ENCODE measurements at regions not wholly inside any gene's neighbourhood (a gene's known extent, or its start where the extent isn't known, plus 50 kb on each side); places are given as distances from the start of the nearest gene placed in this dataset.

- TF ChIP-seq NFE2 (CRISPR knock-in tag; IDR thresholded peaks at IDR 0.05) (no peak), ZNF280B (CRISPR knock-in tag; IDR thresholded peaks at IDR 0.05; ENCODE audit: borderline replicate concordance) (no peak), BRCA1 (CRISPR knock-in tag; IDR thresholded peaks at IDR 0.05) (no peak), ZSCAN5A (CRISPR knock-in tag; IDR thresholded peaks at IDR 0.05; ENCODE audit: borderline replicate concordance) (no peak), DNMT3B (CRISPR knock-in tag; conservative IDR thresholded peaks at IDR 0.05) (no peak), RFX5 (IDR thresholded peaks at IDR 0.05; ENCODE audit: low read depth, low read length) (no peak), NFRKB (IDR thresholded peaks at IDR 0.05) (no peak), ZFP41 (CRISPR knock-in tag; IDR thresholded peaks at IDR 0.05; ENCODE audit: borderline replicate concordance) (peak; percentile 3; the same call in 1 of the 2 replicates), SMAD3 (CRISPR knock-in tag; IDR thresholded peaks at IDR 0.05) (no peak), TAF15 (IDR thresholded peaks at IDR 0.05; ENCODE audit: low read depth, low read length, poor library complexity, severe bottlenecking) (no peak), ZNF547 (CRISPR knock-in tag; IDR thresholded peaks at IDR 0.05) (no peak), ZNF607 (CRISPR knock-in tag; IDR thresholded peaks at IDR 0.05; ENCODE audit: borderline replicate concordance) (0 out of 2 replicates have a peak, but pooled peaks have one; percentile 32), MED1 (CRISPR knock-in tag; IDR thresholded peaks at IDR 0.05) (peak; percentile 75), ATF3 (CRISPR knock-in tag; IDR thresholded peaks at IDR 0.05) (no peak; the same call in 1 of the 2 replicates), SOX5 (CRISPR knock-in tag; IDR thresholded peaks at IDR 0.05; ENCODE audit: borderline replicate concordance) (0 out of 2 replicates have a peak, but pooled peaks have one; percentile 19), NR2F2 (IDR thresholded peaks at IDR 0.05; ENCODE audit: borderline replicate concordance, low read depth) (no peak), ZNF282 (IDR thresholded peaks at IDR 0.05; ENCODE audit: partially characterized antibody) (no peak), ARNTL (CRISPR knock-in tag; IDR thresholded peaks at IDR 0.05) (peak; percentile 81; the same call in 1 of the 2 replicates), ZNF670 (CRISPR knock-in tag; IDR thresholded peaks at IDR 0.05; ENCODE audit: borderline replicate concordance) (no peak), ZNF580 (CRISPR knock-in tag; IDR thresholded peaks at IDR 0.05; ENCODE audit: borderline replicate concordance, low read depth) (no peak), SMYD3 (CRISPR knock-in tag; IDR thresholded peaks at IDR 0.05) (no peak), ZFP91 (CRISPR knock-in tag; IDR thresholded peaks at IDR 0.05; ENCODE audit: borderline replicate concordance) (peak; percentile 55; the same call in 1 of the 2 replicates), KLF15 (CRISPR knock-in tag; IDR thresholded peaks at IDR 0.05; ENCODE audit: borderline replicate concordance) (no peak), ATAD3A (CRISPR knock-in tag; IDR thresholded peaks at IDR 0.05) (no peak), NCOR1 (IDR thresholded peaks at IDR 0.05; ENCODE audit: borderline replicate concordance, low read length) (peak; percentile 57; the same call in 1 of the 2 replicates), STAG1 (CRISPR knock-in tag; IDR thresholded peaks at IDR 0.05) (peak; percentile 32; the same call in 1 of the 2 replicates)
Measured at GRCh38 chr22:48700566-48701295, 1126.9 kb downstream of the BRD1 start (continued).

Data from HepG2 (cell line).